RWPE2 (cell line): ENCODE measurements at regions not wholly inside any gene's neighbourhood (a gene's known extent, or its start where the extent isn't known, plus 50 kb on each side); places are given as distances from the start of the nearest gene placed in this dataset.

Source experiments
- ATAC-seq: fragments of 200-7000 bp; cut with Tn5 transposase; 3 replicates; pipeline ENCODE4 v1.9.1; 2021; ENCODE audit warnings: low read depth
- DNase-seq: peaks from one replicate; pipeline ENCODE4 v3.0.0-alpha.2; 2020; ENCODE audit warnings: low spot score
- H3K27ac ChIP-seq: fragments of 450-650 bp; 2 replicates; pipeline ENCODE4 v1.5.1; 2017; ENCODE audit warnings: mild to moderate bottlenecking; ENCODE audit not compliant: poor library complexity, severe bottlenecking
- H3K27me3 ChIP-seq: fragments of 250-450 bp; sonication (Bioruptor Pico); 2 replicates; pipeline ENCODE4 v1.5.1; 2021; ENCODE audit warnings: mild to moderate bottlenecking, moderate library complexity; ENCODE audit not compliant: insufficient read depth, poor library complexity, severe bottlenecking
- H3K36me3 ChIP-seq: fragments of 250-450 bp; sonication (Bioruptor Pico); 2 replicates; pipeline ENCODE4 v1.5.1; 2020; ENCODE audit warnings: low read depth, mild to moderate bottlenecking, moderate library complexity
- H3K4me1 ChIP-seq: fragments of 250-450 bp; sonication (Bioruptor Pico); 2 replicates; pipeline ENCODE4 v1.5.1; 2021; ENCODE audit warnings: mild to moderate bottlenecking, moderate library complexity; ENCODE audit not compliant: insufficient read depth, poor library complexity, severe bottlenecking
- H3K4me3 ChIP-seq: fragments of 250-450 bp; sonication (Bioruptor Pico); 2 replicates; pipeline ENCODE4 v1.5.1; 2021; ENCODE audit warnings: mild to moderate bottlenecking, moderate library complexity; ENCODE audit not compliant: severe bottlenecking
- H3K9me3 ChIP-seq: fragments of 250-450 bp; sonication (Bioruptor Pico); 2 replicates; pipeline ENCODE4 v1.5.1; 2021; ENCODE audit warnings: mild to moderate bottlenecking, moderate library complexity; ENCODE audit not compliant: severe bottlenecking
- TF ChIP-seq, protein P1 (sequence below): fragments of 450-650 bp; IDR thresholded peaks from one replicate; pipeline ENCODE4 v1.5.1; 2017; ENCODE audit warnings: mild to moderate bottlenecking, moderate library complexity; ENCODE audit not compliant: poor library complexity, severe bottlenecking

DNA sequence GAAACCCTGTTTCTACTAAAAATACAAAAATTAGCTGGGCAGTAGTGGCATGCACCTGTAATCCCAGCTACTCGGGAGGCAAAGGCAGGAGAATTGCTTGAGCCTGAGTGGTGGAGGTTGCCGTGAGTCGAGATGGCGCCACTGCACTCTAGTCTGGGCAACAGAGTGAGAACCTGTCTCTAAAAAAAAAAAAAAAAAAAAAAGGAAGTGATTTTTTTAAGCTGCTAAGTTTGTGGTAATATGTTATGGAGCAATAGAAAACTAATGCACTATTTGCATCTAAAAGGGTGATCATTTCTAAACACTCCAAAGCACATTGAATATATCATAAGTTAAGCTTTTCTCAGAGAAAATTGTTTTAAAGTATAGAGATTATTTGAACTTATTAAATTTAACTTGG, 244.8 kb upstream of the SPAG17 start:
- DNase-seq (no peak), ATAC-seq (no peak)
- Histone ChIP-seq H3K27me3 (peaks cover 15% of the 10 kb centered on the region), H3K36me3 (no peaks in the 10 kb centered on the region), H3K4me3 (no peak overlapping the region), H3K4me1 (no peaks in the 10 kb centered on the region), H3K27ac (no peak overlapping the region), H3K9me3 (no peaks in the 10 kb centered on the region)
- TF ChIP-seq, protein P1, sequence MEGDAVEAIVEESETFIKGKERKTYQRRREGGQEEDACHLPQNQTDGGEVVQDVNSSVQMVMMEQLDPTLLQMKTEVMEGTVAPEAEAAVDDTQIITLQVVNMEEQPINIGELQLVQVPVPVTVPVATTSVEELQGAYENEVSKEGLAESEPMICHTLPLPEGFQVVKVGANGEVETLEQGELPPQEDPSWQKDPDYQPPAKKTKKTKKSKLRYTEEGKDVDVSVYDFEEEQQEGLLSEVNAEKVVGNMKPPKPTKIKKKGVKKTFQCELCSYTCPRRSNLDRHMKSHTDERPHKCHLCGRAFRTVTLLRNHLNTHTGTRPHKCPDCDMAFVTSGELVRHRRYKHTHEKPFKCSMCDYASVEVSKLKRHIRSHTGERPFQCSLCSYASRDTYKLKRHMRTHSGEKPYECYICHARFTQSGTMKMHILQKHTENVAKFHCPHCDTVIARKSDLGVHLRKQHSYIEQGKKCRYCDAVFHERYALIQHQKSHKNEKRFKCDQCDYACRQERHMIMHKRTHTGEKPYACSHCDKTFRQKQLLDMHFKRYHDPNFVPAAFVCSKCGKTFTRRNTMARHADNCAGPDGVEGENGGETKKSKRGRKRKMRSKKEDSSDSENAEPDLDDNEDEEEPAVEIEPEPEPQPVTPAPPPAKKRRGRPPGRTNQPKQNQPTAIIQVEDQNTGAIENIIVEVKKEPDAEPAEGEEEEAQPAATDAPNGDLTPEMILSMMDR, result no peak

DNA sequence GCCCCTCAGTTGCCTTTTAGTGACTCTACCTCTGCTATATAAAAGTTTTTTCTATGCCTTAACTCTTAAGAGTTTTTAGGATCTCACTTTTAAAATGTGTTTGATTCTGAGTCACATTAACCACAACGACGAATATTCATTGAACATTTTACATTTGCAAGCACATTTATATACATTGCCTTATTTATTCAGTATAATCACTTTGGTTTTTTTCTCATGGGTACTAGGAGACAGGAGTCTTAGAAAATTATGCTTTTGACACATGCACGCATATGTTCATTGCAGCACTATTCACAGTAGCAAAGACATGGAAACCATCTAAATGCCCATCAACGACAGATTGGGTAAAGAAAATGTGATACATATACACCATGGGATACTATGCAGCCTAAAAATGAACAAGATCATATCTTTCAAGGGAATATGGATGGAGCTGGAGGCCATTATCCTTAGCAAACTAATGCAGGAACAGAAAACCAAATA, 236.9 kb upstream of the SPAG17 start:
- no peak for DNase-seq
- H3K27ac ChIP-seq, result no peak overlapping the region
- peaks cover 12% of the 10 kb centered on the region for H3K27me3 ChIP-seq
- H3K36me3 ChIP-seq, result no peaks in the 10 kb centered on the region
- TF ChIP-seq, protein P1, result no peak
- ATAC-seq, result no peak
- H3K4me1 ChIP-seq, result no peaks in the 10 kb centered on the region
- no peak overlapping the region for H3K4me3 ChIP-seq
- H3K9me3 ChIP-seq, result no peaks in the 10 kb centered on the region

DNA sequence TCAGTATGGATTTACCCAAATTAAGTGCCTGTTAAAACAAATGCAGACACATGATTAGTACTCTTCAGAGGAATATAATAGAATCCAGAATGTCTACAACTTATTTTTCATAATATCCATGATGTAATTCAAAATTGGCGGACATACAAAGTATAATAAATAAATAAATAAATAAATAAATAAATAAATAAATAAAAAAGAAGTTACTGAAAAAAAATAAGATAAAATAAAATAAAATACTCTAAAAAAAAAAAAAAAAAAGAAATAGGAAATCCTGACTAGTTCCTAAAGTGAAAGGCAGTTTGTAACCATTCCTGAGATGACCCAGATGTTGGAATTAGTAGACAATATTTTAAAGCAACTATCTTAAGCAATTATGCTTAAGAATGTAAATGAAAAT, 219.0 kb upstream of the SPAG17 start:
- Histone ChIP-seq H3K27me3 (no peaks in the 10 kb centered on the region), H3K36me3 (no peaks in the 10 kb centered on the region), H3K4me3 (no peak overlapping the region), H3K9me3 (no peaks in the 10 kb centered on the region), H3K4me1 (no peaks in the 10 kb centered on the region), H3K27ac (no peak overlapping the region)
- no peak for ATAC-seq
- TF ChIP-seq, protein P1, result no peak
- no peak for DNase-seq

DNA sequence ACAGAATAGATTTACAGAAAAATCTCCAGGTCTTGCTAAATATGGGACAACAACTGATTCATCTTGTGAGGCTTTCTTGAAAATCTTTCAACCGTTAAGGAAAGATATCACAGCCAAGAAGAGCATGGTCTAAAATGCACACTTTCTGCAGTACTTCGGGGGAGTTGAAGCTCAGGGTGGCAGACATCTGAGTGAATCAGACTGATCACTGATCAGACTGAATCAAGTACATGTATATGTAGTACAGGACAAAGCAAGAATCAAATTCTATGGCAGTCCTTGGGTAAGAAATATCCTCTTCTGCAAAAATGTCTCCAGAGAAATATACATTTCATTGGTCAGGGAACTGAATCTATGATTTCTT, 212.4 kb upstream of the SPAG17 start:
- Histone ChIP-seq H3K9me3 (no peaks in the 10 kb centered on the region), H3K4me1 (no peaks in the 10 kb centered on the region), H3K36me3 (no peaks in the 10 kb centered on the region), H3K27me3 (no peaks in the 10 kb centered on the region), H3K4me3 (no peak overlapping the region), H3K27ac (no peak overlapping the region)
- TF ChIP-seq, protein P1, result no peak
- DNase-seq, result no peak
- no peak for ATAC-seq

DNA sequence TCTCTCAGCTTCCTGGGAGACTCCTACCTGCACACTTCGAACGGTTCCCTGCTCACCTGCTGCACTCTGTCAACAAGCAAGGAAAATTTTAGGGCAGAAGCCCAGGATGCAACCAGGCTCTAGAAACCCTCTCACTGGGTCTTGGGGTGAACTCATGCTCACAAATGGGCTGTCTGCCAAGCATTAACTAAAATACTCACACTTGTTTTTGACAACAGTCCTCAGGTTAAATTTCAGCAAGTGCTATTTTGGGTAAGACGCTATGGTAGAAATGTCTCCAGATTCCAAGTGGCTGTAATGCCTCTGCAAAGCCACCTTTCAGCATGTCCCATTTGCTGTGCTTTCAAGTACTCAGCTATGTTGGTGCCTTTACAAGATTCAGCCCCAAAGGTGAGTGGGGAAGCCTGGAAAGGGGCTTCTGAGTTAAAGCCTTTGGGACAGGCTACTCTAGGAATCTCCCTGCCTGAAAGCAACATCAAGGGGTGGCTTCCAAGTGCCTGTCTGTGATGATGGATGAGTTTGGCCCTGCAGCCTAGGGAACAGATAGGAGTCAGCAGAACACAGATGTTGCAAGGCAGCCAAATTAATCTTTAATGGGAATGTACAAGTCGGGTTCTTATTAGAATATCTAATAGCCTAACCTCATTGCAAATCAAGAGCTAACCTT, 211.9 kb upstream of the SPAG17 start:
- H3K9me3 ChIP-seq, result no peaks in the 10 kb centered on the region

More for the DNA sequence above, 211.9 kb upstream of the SPAG17 start:
- no peak for DNase-seq
- no peak overlapping the region for H3K4me3 ChIP-seq
- TF ChIP-seq, protein P1, result no peak
- H3K4me1 ChIP-seq, result no peaks in the 10 kb centered on the region
- no peaks in the 10 kb centered on the region for H3K27me3 ChIP-seq
- no peak for ATAC-seq
- H3K36me3 ChIP-seq, result no peaks in the 10 kb centered on the region
- no peak overlapping the region for H3K27ac ChIP-seq
